ENCODE measurements at regions not wholly inside any gene's neighbourhood (a gene's known extent, or its start where the extent isn't known, plus 50 kb on each side); places are given as distances from the start of the nearest gene placed in this dataset.

DNA sequence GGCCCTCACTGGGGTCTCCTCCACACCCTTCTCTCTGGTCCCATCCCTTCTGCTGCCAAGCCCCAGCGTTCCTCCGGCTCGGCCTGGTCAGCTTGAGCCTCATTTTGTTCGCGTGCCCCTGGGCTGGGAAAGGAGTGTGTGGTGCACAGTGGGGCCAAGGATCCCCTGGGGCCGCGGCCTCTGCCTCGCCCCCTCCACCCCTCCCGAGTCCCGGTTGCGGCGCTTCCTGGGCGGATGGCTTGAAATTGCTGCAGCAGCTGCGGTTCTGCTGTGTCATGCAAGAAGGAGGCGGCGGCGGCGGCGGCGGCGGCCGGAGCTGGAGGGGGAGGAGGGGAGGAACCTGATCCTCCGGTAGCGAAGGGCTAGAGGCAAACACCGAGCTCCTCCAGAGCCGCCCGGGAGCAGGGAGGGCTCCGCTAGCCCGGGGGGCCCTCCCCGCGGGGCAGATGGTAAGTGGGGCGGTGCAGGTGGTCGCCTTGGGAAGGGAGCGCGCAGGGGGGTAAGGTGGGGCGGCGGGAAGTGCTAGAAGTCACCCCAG is 217.8 kb upstream of the MKLN1 start:
- Histone ChIP-seq H3K4me3 (ENCODE audit: control extremely low read depth in 1 of 5, extremely low read depth in 1 of 5, insufficient read depth in 1 of 5, low read depth in 2 of 5, low read length in 4 of 5) (peak overlapping the region; percentile 31 to 99 (median 53)), H3K79me2 (ENCODE audit: control insufficient read depth, insufficient read depth, low read length) (peaks cover 44% of the 10 kb centered on the region), H2AFZ (ENCODE audit: insufficient read depth, low read depth, low read length, poor library complexity, severe bottlenecking) (peak overlapping the region; percentile 57), H3K4me1 (ENCODE audit: control insufficient read depth in 2 of 2, insufficient read depth in 2 of 2, low read length in 2 of 2) (peaks cover 51 to 54% of the 10 kb centered on the region in 2 donors), H3K36me3 (replicated peaks in 1 of 2; ENCODE audit: control extremely low read depth in 1 of 2, control insufficient read depth in 1 of 2, extremely low read depth in 1 of 2, insufficient read depth in 2 of 2, low read length in 1 of 2) (peaks cover 0 to 4% of the 10 kb centered on the region in 2 experiments), H3K4me2 (replicated peaks; ENCODE audit: low read depth, low read length, poor library complexity, severe bottlenecking) (peak overlapping the region; percentile 95), H3K9me3 (ENCODE audit: control extremely low read depth in 1 of 3, control insufficient read depth in 2 of 3, insufficient read depth in 1 of 3, low read length in 2 of 3) (no peaks in the 10 kb centered on the region), H4K20me1 (ENCODE audit: control insufficient read depth, insufficient read depth, low read length, poor library complexity, severe bottlenecking) (peaks cover 24% of the 10 kb centered on the region), H3K9ac (ENCODE audit: low read length) (peak overlapping the region; percentile 64), H3K27ac (ENCODE audit: low read length in 2 of 2) (no peak overlapping the region), H3K27me3 (replicated peaks in 1 of 4; ENCODE audit: control extremely low read depth in 1 of 4, control insufficient read depth in 3 of 4, insufficient read depth in 4 of 4, low read length in 3 of 4) (no peaks in the 10 kb centered on the region)
- DNase-seq (peak; percentile 80), ATAC-seq (ENCODE audit: low read depth) (peak; percentile 5)
- H3K27me3 Mint-ChIP-seq = no peaks in the 10 kb centered on the region
- WGBS (ENCODE audit: insufficient coverage) = 0% methylated on average over 12 of the region's 37 CpGs
- intact Hi-C loops (cut with micrococcal nuclease) = loop anchor here (5.0 kb wide), 3 partner anchors 148 to 1038 kb away; partner anchors contain the start of gene KLHDC10
- H3K27ac Mint-ChIP-seq = peak overlapping the region; percentile 91
- H3K4me1 Mint-ChIP-seq = peaks cover 56% of the 10 kb centered on the region
- ChIA-PET CTCF (interaction anchor here (1.0 to 3.6 kb wide), 5 partner anchors 13 to 193 kb away, joined by 3 to 20 read pairs (median 4); no protein-coding TSS in a partner anchor), POLR2A (interaction anchor here (0.6 to 9.3 kb wide), 5 partner anchors 14 to 176 kb away, joined by 3 to 104 read pairs (median 3); no protein-coding TSS in a partner anchor)
- TF ChIP-seq, protein P1, sequence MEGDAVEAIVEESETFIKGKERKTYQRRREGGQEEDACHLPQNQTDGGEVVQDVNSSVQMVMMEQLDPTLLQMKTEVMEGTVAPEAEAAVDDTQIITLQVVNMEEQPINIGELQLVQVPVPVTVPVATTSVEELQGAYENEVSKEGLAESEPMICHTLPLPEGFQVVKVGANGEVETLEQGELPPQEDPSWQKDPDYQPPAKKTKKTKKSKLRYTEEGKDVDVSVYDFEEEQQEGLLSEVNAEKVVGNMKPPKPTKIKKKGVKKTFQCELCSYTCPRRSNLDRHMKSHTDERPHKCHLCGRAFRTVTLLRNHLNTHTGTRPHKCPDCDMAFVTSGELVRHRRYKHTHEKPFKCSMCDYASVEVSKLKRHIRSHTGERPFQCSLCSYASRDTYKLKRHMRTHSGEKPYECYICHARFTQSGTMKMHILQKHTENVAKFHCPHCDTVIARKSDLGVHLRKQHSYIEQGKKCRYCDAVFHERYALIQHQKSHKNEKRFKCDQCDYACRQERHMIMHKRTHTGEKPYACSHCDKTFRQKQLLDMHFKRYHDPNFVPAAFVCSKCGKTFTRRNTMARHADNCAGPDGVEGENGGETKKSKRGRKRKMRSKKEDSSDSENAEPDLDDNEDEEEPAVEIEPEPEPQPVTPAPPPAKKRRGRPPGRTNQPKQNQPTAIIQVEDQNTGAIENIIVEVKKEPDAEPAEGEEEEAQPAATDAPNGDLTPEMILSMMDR (IDR thresholded peaks at IDR 0.05) = no peak
- TF ChIP-seq EZH2 (IDR thresholded peaks at IDR 0.05; ENCODE audit: borderline replicate concordance, insufficient read depth, low read depth, low read length, poor library complexity, severe bottlenecking) = no peak
- no peaks in the 10 kb centered on the region for H3K9me3 Mint-ChIP-seq (ENCODE audit: insufficient read depth)
- H3K4me3 Mint-ChIP-seq = peak overlapping the region; percentile 85

Data from B cell (primary cell).